CD8-positive, alpha-beta memory T cell (primary cell): ENCODE measurements at regions not wholly inside any gene's neighbourhood (a gene's known extent, or its start where the extent isn't known, plus 50 kb on each side); places are given as distances from the start of the nearest gene placed in this dataset.

Experiments used
- CTCF ChIA-PET: fragments of 350-600 bp; sonication (Branson Sonifier 250); formaldehyde crosslinking; loops from one replicate; lab custom pipeline; 2021; ENCODE audit warnings: antibody characterized with exemption; lab: Charles Lee
- POLR2A ChIA-PET: fragments of 350-600 bp; sonication (Branson Sonifier 250); formaldehyde crosslinking; loops from one replicate; lab custom pipeline; 2021; ENCODE audit warnings: antibody characterized with exemption; lab: Charles Lee
- DNase-seq, 5 donors: peaks; one replicate each; pipeline versions ENCODE4 v3.0.0 to v3.0.0-alpha.2; 2020 to 2022; ENCODE audit warnings: mixed read lengths in 1 of 5
- H3K27ac ChIP-seq: one replicate; pipeline ENCODE4 v1.7.0; 2013; ENCODE audit warnings: low read depth, mild to moderate bottlenecking, low read length, moderate library complexity
- H3K27me3 ChIP-seq: 2 replicates; pipeline ENCODE4 v1.7.0; 2013; ENCODE audit warnings: low read length, mild to moderate bottlenecking; ENCODE audit not compliant: insufficient read depth, poor library complexity, severe bottlenecking
- H3K36me3 ChIP-seq: 2 replicates; pipeline ENCODE4 v1.7.0; 2013; ENCODE audit warnings: mild to moderate bottlenecking, low read length, moderate library complexity; ENCODE audit not compliant: insufficient read depth
- H3K4me1 ChIP-seq: 2 replicates; pipeline ENCODE4 v1.7.0; 2013; ENCODE audit warnings: mild to moderate bottlenecking, low read length, moderate library complexity; ENCODE audit not compliant: insufficient read depth
- H3K4me3 ChIP-seq: 2 replicates; pipeline ENCODE4 v1.7.0; 2013; ENCODE audit warnings: mild to moderate bottlenecking, low read length
- H3K9me3 ChIP-seq: 2 replicates; pipeline ENCODE4 v1.7.0; 2013; ENCODE audit warnings: mild to moderate bottlenecking, low read length
- H3K27ac Mint-ChIP-seq, 8 donors: one replicate each; pipeline ENCODE4 v1.8.0; 2020 to 2021; ENCODE audit warnings: mixed read lengths in 8 of 8, mild to moderate bottlenecking in 6 of 8, inconsistent platforms in 3 of 8, moderate library complexity in 3 of 8
- H3K27me3 Mint-ChIP-seq, 2 donors: one replicate each; pipeline ENCODE4 v1.8.0; 2020 to 2021; ENCODE audit warnings: mixed read lengths in 2 of 2, mild to moderate bottlenecking in 1 of 2, moderate library complexity in 1 of 2
- H3K36me3 Mint-ChIP-seq, 3 donors: one replicate each; pipeline ENCODE4 v1.8.0; 2020 to 2021; ENCODE audit warnings: mixed read lengths in 3 of 3, inconsistent platforms in 1 of 3, mild to moderate bottlenecking in 1 of 3
- H3K4me1 Mint-ChIP-seq, 3 donors: one replicate each; pipeline ENCODE4 v1.8.0; 2020 to 2021; ENCODE audit warnings: mixed read lengths in 3 of 3, inconsistent platforms in 1 of 3, mild to moderate bottlenecking in 1 of 3
- H3K4me3 Mint-ChIP-seq, 7 donors: one replicate each; pipeline ENCODE4 v1.8.0; 2020 to 2021; ENCODE audit warnings: mixed read lengths in 7 of 7, mild to moderate bottlenecking in 6 of 7, moderate library complexity in 4 of 7, inconsistent platforms in 2 of 7
- H3K9me3 Mint-ChIP-seq, 5 donors: one replicate each; pipeline ENCODE4 v1.8.0; 2020 to 2022; ENCODE audit warnings: mixed read lengths in 5 of 5, mild to moderate bottlenecking in 3 of 5, moderate library complexity in 2 of 5, inconsistent platforms in 1 of 5

GRCh38 chr18:66757946-66758345, 154.1 kb upstream of the CDH19 start:
- Histone ChIP-seq H3K27me3 (no peaks in the 10 kb centered on the region), H3K4me1 (no peaks in the 10 kb centered on the region), H3K9me3 (no peaks in the 10 kb centered on the region), H3K4me3 (no peak overlapping the region), H3K27ac (no peak overlapping the region), H3K36me3 (no peaks in the 10 kb centered on the region)
- Mint-ChIP-seq H3K27ac (no peak overlapping the region), H3K27me3 (no peaks in the 10 kb centered on the region), H3K4me1 (no peaks in the 10 kb centered on the region), H3K36me3 (no peaks in the 10 kb centered on the region), H3K4me3 (no peak overlapping the region), H3K9me3 (peaks cover 0 to 12% (median 5%) of the 10 kb centered on the region in 5 donors)
- ChIA-PET CTCF (no interaction called here), POLR2A (no interaction called here)
- DNase-seq: no peak

GRCh38 chr18:66754335-66754734, 150.4 kb upstream of the CDH19 start:
- Histone ChIP-seq H3K4me1 (no peaks in the 10 kb centered on the region), H3K4me3 (no peak overlapping the region), H3K9me3 (no peaks in the 10 kb centered on the region), H3K27me3 (no peaks in the 10 kb centered on the region), H3K27ac (no peak overlapping the region), H3K36me3 (no peaks in the 10 kb centered on the region)
- H3K27ac Mint-ChIP-seq: no peak overlapping the region
- no peaks in the 10 kb centered on the region for H3K27me3 Mint-ChIP-seq
- no peaks in the 10 kb centered on the region for H3K4me1 Mint-ChIP-seq
- peaks cover 0 to 10% (median 6%) of the 10 kb centered on the region in 5 donors for H3K9me3 Mint-ChIP-seq
- no peaks in the 10 kb centered on the region for H3K36me3 Mint-ChIP-seq
- no peak overlapping the region for H3K4me3 Mint-ChIP-seq
- ChIA-PET CTCF (no interaction called here), POLR2A (no interaction called here)
- DNase-seq: no peak

DNA sequence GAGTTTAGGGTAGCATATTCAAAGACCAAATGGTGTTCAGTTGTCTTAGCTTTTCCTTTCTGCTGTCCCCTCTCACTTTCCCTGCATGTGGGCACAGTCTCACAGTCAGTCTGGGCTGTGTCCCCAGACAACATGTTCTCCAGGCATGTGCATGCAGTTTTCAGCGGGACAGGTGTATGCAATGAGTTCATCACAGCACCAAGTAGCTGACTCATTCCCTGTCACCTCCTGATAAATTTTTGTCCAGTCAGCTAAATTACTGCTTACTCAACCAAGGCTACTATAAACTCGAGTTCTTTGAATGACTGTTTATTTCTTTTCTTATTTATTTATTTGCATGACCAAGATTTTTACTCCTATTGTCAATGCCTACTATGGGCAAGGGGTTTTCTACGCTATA, 148.8 kb upstream of the CDH19 start:
- Mint-ChIP-seq H3K4me3 (no peak overlapping the region), H3K9me3 (peaks cover 0 to 10% (median 3%) of the 10 kb centered on the region in 5 donors), H3K27me3 (no peaks in the 10 kb centered on the region), H3K27ac (no peak overlapping the region), H3K4me1 (no peaks in the 10 kb centered on the region), H3K36me3 (no peaks in the 10 kb centered on the region)
- DNase-seq: no peak
- POLR2A ChIA-PET: no interaction called here
- Histone ChIP-seq H3K27ac (no peak overlapping the region), H3K4me3 (no peak overlapping the region), H3K36me3 (no peaks in the 10 kb centered on the region), H3K4me1 (no peaks in the 10 kb centered on the region), H3K27me3 (no peaks in the 10 kb centered on the region), H3K9me3 (no peaks in the 10 kb centered on the region)
- CTCF ChIA-PET: no interaction called here

DNA sequence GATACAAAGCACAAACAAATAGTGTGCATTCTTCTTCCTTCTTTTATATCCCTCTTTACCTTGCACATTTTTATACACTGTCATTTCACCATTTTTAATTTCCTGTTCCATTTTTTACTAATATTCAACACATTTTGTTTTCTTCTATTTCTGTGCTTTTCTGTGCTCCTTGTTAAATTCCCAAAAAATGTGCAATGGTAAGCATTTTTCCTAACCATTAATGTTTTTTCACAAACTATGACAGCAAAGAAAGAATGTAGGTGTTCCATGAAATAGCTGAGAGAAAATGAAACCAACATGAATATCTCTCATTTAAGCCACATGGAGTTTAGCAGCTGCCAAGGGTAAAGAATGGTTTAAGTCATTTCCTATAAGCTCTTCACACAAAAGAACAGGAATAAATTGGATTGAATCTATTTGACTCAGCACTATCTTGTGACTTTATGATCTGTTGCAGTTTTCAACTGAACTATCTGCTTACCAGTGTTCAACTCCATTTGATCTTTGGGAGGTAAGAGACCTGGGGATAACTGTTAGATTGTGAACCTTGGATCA, 145.7 kb upstream of the CDH19 start:
- H3K27me3 Mint-ChIP-seq: no peaks in the 10 kb centered on the region
- no peaks in the 10 kb centered on the region for H3K36me3 Mint-ChIP-seq
- Histone ChIP-seq H3K27me3 (no peaks in the 10 kb centered on the region), H3K27ac (no peak overlapping the region), H3K4me1 (no peaks in the 10 kb centered on the region), H3K9me3 (no peaks in the 10 kb centered on the region), H3K4me3 (no peak overlapping the region), H3K36me3 (no peaks in the 10 kb centered on the region)
- H3K4me3 Mint-ChIP-seq: no peak overlapping the region
- H3K27ac Mint-ChIP-seq: no peak overlapping the region
- no peak for DNase-seq
- CTCF ChIA-PET: no interaction called here
- H3K4me1 Mint-ChIP-seq: no peaks in the 10 kb centered on the region
- peaks cover 0 to 9% (median 3%) of the 10 kb centered on the region in 5 donors for H3K9me3 Mint-ChIP-seq
- POLR2A ChIA-PET: no interaction called here

DNA sequence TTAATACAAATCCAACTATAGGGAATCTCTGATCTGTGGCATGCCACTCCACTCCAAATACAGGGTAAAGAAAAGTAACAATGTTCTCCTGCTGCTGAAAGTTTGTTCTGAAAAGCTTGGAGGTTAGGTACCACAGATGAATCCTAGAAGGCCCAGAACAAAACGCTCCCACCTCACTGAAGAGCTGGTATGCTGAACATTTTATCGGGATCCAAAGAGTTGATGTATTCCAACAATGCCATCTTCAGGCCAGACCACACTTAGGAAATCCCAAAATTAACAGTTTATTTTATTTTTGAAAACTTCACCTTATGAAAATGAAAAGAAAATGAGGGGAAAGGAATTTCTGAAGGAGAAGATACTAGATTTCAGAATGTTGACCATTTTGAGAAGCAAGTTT, 145.1 kb upstream of the CDH19 start:
- no peak for DNase-seq
- POLR2A ChIA-PET: no interaction called here
- Histone ChIP-seq H3K9me3 (no peaks in the 10 kb centered on the region), H3K27me3 (no peaks in the 10 kb centered on the region), H3K4me1 (no peaks in the 10 kb centered on the region), H3K27ac (no peak overlapping the region), H3K4me3 (no peak overlapping the region), H3K36me3 (no peaks in the 10 kb centered on the region)
- Mint-ChIP-seq H3K36me3 (no peaks in the 10 kb centered on the region), H3K27ac (no peak overlapping the region), H3K4me1 (no peaks in the 10 kb centered on the region), H3K4me3 (no peak overlapping the region), H3K9me3 (peaks cover 0 to 9% (median 3%) of the 10 kb centered on the region in 5 donors), H3K27me3 (no peaks in the 10 kb centered on the region)
- CTCF ChIA-PET: no interaction called here

GRCh38 chr18:66742832-66743231, 138.9 kb upstream of the CDH19 start:
- no peaks in the 10 kb centered on the region for H3K36me3 ChIP-seq
- no peaks in the 10 kb centered on the region for H3K27me3 ChIP-seq
- peaks cover 0 to 1% (median 0%) of the 10 kb centered on the region in 3 donors for H3K36me3 Mint-ChIP-seq
- peaks cover 0 to 2% of the 10 kb centered on the region in 2 donors for H3K27me3 Mint-ChIP-seq
- no peak overlapping the region for H3K27ac Mint-ChIP-seq
- no peak overlapping the region for H3K27ac ChIP-seq
- DNase-seq: no peak
- no peaks in the 10 kb centered on the region for H3K4me1 Mint-ChIP-seq
- no peaks in the 10 kb centered on the region for H3K4me1 ChIP-seq
- H3K9me3 ChIP-seq: no peaks in the 10 kb centered on the region
- CTCF ChIA-PET: no interaction called here
- POLR2A ChIA-PET: no interaction called here
- H3K4me3 Mint-ChIP-seq: no peak overlapping the region
- H3K9me3 Mint-ChIP-seq: peaks cover 2 to 14% (median 8%) of the 10 kb centered on the region in 5 donors
- no peak overlapping the region for H3K4me3 ChIP-seq

- ChIA-PET CTCF (no interaction called here), POLR2A (no interaction called here)
- Mint-ChIP-seq H3K9me3 (peaks cover 3 to 11% (median 5%) of the 10 kb centered on the region in 5 donors), H3K4me1 (no peaks in the 10 kb centered on the region), H3K4me3 (no peak overlapping the region), H3K36me3 (peaks cover 0 to 1% (median 0%) of the 10 kb centered on the region in 3 donors), H3K27me3 (no peaks in the 10 kb centered on the region), H3K27ac (no peak overlapping the region)
- Histone ChIP-seq H3K27ac (no peak overlapping the region), H3K4me1 (no peaks in the 10 kb centered on the region), H3K36me3 (no peaks in the 10 kb centered on the region), H3K27me3 (no peaks in the 10 kb centered on the region), H3K4me3 (no peak overlapping the region), H3K9me3 (no peaks in the 10 kb centered on the region)
- DNase-seq: no peak
Observed at GRCh38 chr18:66735933-66736332, 132.0 kb upstream of the CDH19 start.

DNA sequence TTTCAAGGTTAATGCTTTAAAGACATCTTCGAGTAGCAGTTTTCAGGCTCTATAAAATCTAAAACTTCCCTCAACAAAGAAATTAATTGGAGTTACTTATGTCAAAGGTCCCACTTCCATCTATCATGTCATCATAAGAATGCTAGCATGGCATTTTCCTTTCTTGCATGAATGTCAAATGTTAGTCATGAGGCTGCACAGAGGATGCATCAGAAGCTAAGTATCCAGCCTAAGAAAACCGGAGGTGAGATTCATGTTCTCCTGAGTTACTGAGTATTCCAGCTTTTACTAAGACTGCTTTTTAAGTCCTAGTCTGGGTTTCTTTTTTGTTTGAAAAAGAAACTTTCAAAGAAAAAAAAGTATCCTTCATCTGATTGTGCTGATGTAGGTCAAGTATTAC, 130.6 kb upstream of the CDH19 start:
- H3K9me3 ChIP-seq: no peaks in the 10 kb centered on the region
- CTCF ChIA-PET: no interaction called here
- Mint-ChIP-seq H3K27me3 (no peaks in the 10 kb centered on the region), H3K9me3 (peaks cover 0 to 11% (median 2%) of the 10 kb centered on the region in 5 donors), H3K4me3 (no peak overlapping the region), H3K4me1 (no peaks in the 10 kb centered on the region), H3K27ac (no peak overlapping the region), H3K36me3 (no peaks in the 10 kb centered on the region)
- POLR2A ChIA-PET: no interaction called here
- H3K4me1 ChIP-seq: no peaks in the 10 kb centered on the region
- no peaks in the 10 kb centered on the region for H3K36me3 ChIP-seq
- DNase-seq: no peak
- H3K4me3 ChIP-seq: no peak overlapping the region
- H3K27me3 ChIP-seq: no peaks in the 10 kb centered on the region
- no peak overlapping the region for H3K27ac ChIP-seq

GRCh38 chr18:66731890-66732289, 128.0 kb upstream of the CDH19 start:
- Mint-ChIP-seq H3K27me3 (no peaks in the 10 kb centered on the region), H3K4me1 (no peaks in the 10 kb centered on the region), H3K36me3 (no peaks in the 10 kb centered on the region), H3K27ac (no peak overlapping the region), H3K4me3 (no peak overlapping the region), H3K9me3 (peaks cover 0 to 9% (median 4%) of the 10 kb centered on the region in 5 donors)
- Histone ChIP-seq H3K9me3 (no peaks in the 10 kb centered on the region), H3K27ac (no peak overlapping the region), H3K27me3 (no peaks in the 10 kb centered on the region), H3K4me3 (no peak overlapping the region), H3K36me3 (no peaks in the 10 kb centered on the region), H3K4me1 (no peaks in the 10 kb centered on the region)
- ChIA-PET CTCF (no interaction called here), POLR2A (no interaction called here)
- DNase-seq: no peak
